SU-DHL-6 (cell line): ENCODE measurements at regions not wholly inside any gene's neighbourhood (a gene's known extent, or its start where the extent isn't known, plus 50 kb on each side); places are given as distances from the start of the nearest gene placed in this dataset.
"Not testable (repeated sequence)": the region's sequence is repeated elsewhere in the genome, so short reads cannot be mapped to it uniquely, and the experiment has no call there.

Experiments used
- H2AFZ ChIP-seq: fragments of 200-600 bp; sonication (generic); 2 replicates; pipeline ENCODE4 v1.6.1; 2014; ENCODE audit warnings: low read depth, mild to moderate bottlenecking, moderate library complexity, mixed read lengths, antibody characterized with exemption, low read length; ENCODE audit not compliant: severe bottlenecking
- H3F3A ChIP-seq: fragments of 200-600 bp; shearing (Covaris generic); 2 replicates; pipeline ENCODE4 v1.6.0; 2016; ENCODE audit warnings: antibody characterized with exemption, mild to moderate bottlenecking; ENCODE audit not compliant: insufficient read depth
- H3K27ac ChIP-seq: fragments of 200-600 bp; sonication (generic); 2 replicates; pipeline ENCODE4 v1.5.1; 2016; ENCODE audit warnings: low read depth, mild to moderate bottlenecking, low read length, moderate library complexity, mixed read lengths
- H3K27me3 ChIP-seq: fragments of 200-600 bp; sonication (generic), shearing (Covaris generic); 2 replicates; pipeline ENCODE4 v1.6.0; 2014; ENCODE audit warnings: mild to moderate bottlenecking, low read length
- H3K36me3 ChIP-seq: fragments of 200-600 bp; sonication (generic); 2 replicates; pipeline ENCODE4 v1.6.1; 2014; ENCODE audit warnings: mild to moderate bottlenecking, low read length, mixed read lengths
- H3K4me2 ChIP-seq: fragments of 300-600, 200-600 bp; shearing (Covaris generic), sonication (generic); 2 replicates; pipeline ENCODE4 v1.6.0; 2014; ENCODE audit warnings: low read length, low read depth, mild to moderate bottlenecking; ENCODE audit not compliant: poor library complexity, severe bottlenecking
- H3K4me3 ChIP-seq: fragments of 200-600 bp; sonication (generic); 2 replicates; pipeline ENCODE4 v1.5.1; 2014; ENCODE audit warnings: antibody characterized with exemption, low read length, mild to moderate bottlenecking, mixed read lengths; ENCODE audit not compliant: insufficient read depth, poor library complexity, severe bottlenecking
- H3K79me2 ChIP-seq: fragments of 200-600 bp; sonication (generic); 2 replicates; pipeline ENCODE4 v1.6.1; 2014; ENCODE audit warnings: mild to moderate bottlenecking, low read length, moderate library complexity; ENCODE audit not compliant: insufficient read depth
- H3K9ac ChIP-seq: fragments of 200-600 bp; sonication (generic); 2 replicates; pipeline ENCODE4 v1.7.0; 2014; ENCODE audit warnings: mild to moderate bottlenecking, low read length
- H3K9me2 ChIP-seq: fragments of 200-600 bp; sonication (generic); replicated peaks from 2 replicates; pipeline ENCODE4 v1.6.1; 2014; ENCODE audit warnings: low read length; ENCODE audit not compliant: insufficient read depth
- H3K9me3 ChIP-seq: fragments of 200-600 bp; sonication (generic); 2 replicates; pipeline ENCODE4 v1.6.1; 2014; ENCODE audit warnings: low read length, mixed read lengths; ENCODE audit not compliant: insufficient read depth
- H4K20me1 ChIP-seq: fragments of 200-600 bp; sonication (generic); 2 replicates; pipeline ENCODE4 v1.6.1; 2014; ENCODE audit warnings: low read depth, mild to moderate bottlenecking, antibody characterized with exemption, low read length, moderate library complexity, mixed read lengths

- H3F3A ChIP-seq, H4K20me1 ChIP-seq, H2AFZ ChIP-seq, H3K9me3 ChIP-seq, H3K27me3 ChIP-seq, H3K79me2 ChIP-seq, H3K9ac ChIP-seq, H3K9me2 ChIP-seq, H3K36me3 ChIP-seq, H3K4me2 ChIP-seq, H3K4me3 ChIP-seq, H3K27ac ChIP-seq: not testable (repeated sequence)
Observed at GRCh38 chrX:63233013-63233412, 118.1 kb downstream of the SPIN4 start.

- not testable (repeated sequence) for H3K9me3 ChIP-seq, H3K9ac ChIP-seq, H3K27me3 ChIP-seq, H2AFZ ChIP-seq, H3F3A ChIP-seq, H3K4me3 ChIP-seq, H3K9me2 ChIP-seq, H4K20me1 ChIP-seq, H3K79me2 ChIP-seq, H3K36me3 ChIP-seq, H3K4me2 ChIP-seq, H3K27ac ChIP-seq
Observed at GRCh38 chrX:63218202-63218601, 132.9 kb downstream of the SPIN4 start.

GRCh38 chrX:63217549-63217948 is 133.6 kb downstream of the SPIN4 start:
- H4K20me1 ChIP-seq, H3K9ac ChIP-seq, H3F3A ChIP-seq, H3K36me3 ChIP-seq, H3K79me2 ChIP-seq, H3K27me3 ChIP-seq, H3K9me2 ChIP-seq, H3K4me3 ChIP-seq, H2AFZ ChIP-seq, H3K27ac ChIP-seq, H3K9me3 ChIP-seq, H3K4me2 ChIP-seq: not testable (repeated sequence)

- not testable (repeated sequence) for H3K4me3 ChIP-seq, H2AFZ ChIP-seq, H3K27ac ChIP-seq, H3F3A ChIP-seq, H3K9me2 ChIP-seq, H3K36me3 ChIP-seq, H3K9me3 ChIP-seq, H3K79me2 ChIP-seq, H3K27me3 ChIP-seq, H4K20me1 ChIP-seq, H3K4me2 ChIP-seq, H3K9ac ChIP-seq
Observed at GRCh38 chrX:63209645-63210044, 141.5 kb downstream of the SPIN4 start.

- H3K9ac ChIP-seq, H3K4me2 ChIP-seq, H4K20me1 ChIP-seq, H3K27ac ChIP-seq, H3K9me3 ChIP-seq, H3F3A ChIP-seq, H3K36me3 ChIP-seq, H2AFZ ChIP-seq, H3K4me3 ChIP-seq, H3K9me2 ChIP-seq, H3K79me2 ChIP-seq, H3K27me3 ChIP-seq: not testable (repeated sequence)
Observed at GRCh38 chrX:63209128-63209527, 142.0 kb downstream of the SPIN4 start.

- not testable (repeated sequence) for H3K9me2 ChIP-seq, H3K9ac ChIP-seq, H3K9me3 ChIP-seq, H3K4me2 ChIP-seq, H3K27ac ChIP-seq, H2AFZ ChIP-seq, H3K27me3 ChIP-seq, H3F3A ChIP-seq, H3K79me2 ChIP-seq, H4K20me1 ChIP-seq, H3K4me3 ChIP-seq, H3K36me3 ChIP-seq
Observed at GRCh38 chrX:63204266-63205074, 146.7 kb downstream of the SPIN4 start.

GRCh38 chrX:63201987-63202386 is 149.1 kb downstream of the SPIN4 start:
- not testable (repeated sequence) for H3K9me2 ChIP-seq, H3K36me3 ChIP-seq, H3F3A ChIP-seq, H3K4me3 ChIP-seq, H3K27me3 ChIP-seq, H3K4me2 ChIP-seq, H3K79me2 ChIP-seq, H3K9ac ChIP-seq, H2AFZ ChIP-seq, H3K27ac ChIP-seq, H4K20me1 ChIP-seq, H3K9me3 ChIP-seq

- not testable (repeated sequence) for H3K9ac ChIP-seq, H3K27ac ChIP-seq, H3K4me3 ChIP-seq, H3K36me3 ChIP-seq, H3K27me3 ChIP-seq, H4K20me1 ChIP-seq, H2AFZ ChIP-seq, H3K9me2 ChIP-seq, H3F3A ChIP-seq, H3K9me3 ChIP-seq, H3K4me2 ChIP-seq, H3K79me2 ChIP-seq
Observed at GRCh38 chrX:63198693-63199092, 152.4 kb downstream of the SPIN4 start.
